NCI-H128 (cell line): ENCODE measurements at regions not wholly inside any gene's neighbourhood (a gene's known extent, or its start where the extent isn't known, plus 50 kb on each side); places are given as distances from the start of the nearest gene placed in this dataset.

ENCODE experiments used
- DNase-seq: peaks from one replicate; lab custom pipeline; 2025; ENCODE audit not compliant: unreplicated experiment; lab: John Stamatoyannopoulos, UW

DNA sequence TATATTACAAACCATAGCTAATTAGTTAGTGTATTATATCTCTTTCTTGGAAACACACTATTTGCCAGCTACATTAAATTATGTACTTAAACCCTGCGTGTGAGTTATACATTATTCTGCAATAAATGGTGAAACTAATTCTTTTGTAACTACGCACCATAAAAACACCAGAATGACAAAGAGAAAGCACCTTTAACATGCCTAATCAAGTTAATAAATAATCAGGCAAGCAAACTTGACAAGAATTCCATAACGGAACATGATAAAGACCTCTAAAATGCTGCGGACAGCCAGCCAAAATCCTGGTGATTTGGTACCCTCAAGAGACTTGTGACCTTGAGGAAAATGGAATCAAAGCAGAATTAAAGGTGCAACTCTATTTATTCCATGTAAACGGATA is 375.3 kb upstream of the KITLG start:
- no peak for DNase-seq

DNA sequence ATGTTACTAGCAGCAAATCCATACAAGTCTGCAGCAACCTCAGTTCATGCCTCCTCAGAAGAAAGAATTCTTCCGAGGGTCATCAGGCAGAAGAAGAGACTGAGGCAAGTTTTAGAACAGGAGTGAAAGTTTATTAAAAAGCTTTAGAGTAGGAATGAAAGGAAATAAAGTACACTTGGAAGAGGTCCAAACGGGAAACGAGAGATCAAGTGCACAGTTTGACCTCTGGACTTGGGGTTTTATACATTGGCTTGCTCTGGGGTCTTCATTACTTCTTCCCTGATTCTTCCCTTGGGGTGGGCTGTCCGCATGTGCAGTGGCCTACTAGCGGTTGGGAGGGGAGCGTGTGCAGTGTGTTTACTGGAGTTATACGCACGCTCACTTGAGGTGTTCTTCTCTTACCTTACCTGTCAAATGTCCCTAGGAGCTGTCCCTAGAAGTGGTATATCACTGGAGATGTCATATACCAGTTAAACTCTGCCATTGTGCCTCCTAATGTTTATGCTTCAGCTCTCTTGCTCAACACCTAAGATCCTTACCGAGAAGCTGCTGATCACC is 372.8 kb upstream of the KITLG start:
- no peak for DNase-seq

- no peak for DNase-seq
Measured at GRCh38 chr12:88952562-88952942, 372.3 kb upstream of the KITLG start.

DNA sequence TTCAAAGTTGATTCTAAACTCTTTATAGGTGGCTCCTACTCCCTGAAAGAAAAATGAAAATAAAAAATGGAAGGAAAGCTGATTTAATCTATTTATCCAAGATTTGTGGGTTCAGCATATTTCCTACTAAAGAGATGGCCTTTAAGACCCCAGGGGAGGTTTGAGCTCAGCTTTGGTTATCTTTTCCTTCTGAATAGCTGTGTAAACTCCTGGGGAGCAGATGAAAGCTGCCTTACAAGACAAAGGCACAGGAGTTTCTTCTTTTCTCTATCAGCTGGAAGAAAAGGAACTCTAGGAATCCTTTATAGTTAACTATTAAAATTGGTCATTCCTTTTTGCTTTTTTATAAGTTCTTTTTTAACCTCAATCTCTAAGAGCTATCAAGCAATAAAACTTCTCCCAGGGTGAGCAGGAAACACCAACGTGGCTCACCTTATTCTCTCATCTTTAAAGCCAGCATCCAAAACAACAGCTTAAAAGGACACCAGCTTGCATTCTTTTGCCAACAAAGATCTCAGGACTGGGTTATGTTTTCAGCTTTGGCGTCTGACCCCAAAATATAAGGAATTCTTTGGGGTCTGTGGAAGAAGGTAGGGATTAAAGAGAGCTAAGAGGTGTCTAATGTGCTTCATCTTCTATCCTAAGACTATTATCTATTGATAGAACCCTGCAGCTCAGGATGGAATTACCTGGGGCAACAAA is 371.7 kb upstream of the KITLG start:
- DNase-seq = no peak

DNA sequence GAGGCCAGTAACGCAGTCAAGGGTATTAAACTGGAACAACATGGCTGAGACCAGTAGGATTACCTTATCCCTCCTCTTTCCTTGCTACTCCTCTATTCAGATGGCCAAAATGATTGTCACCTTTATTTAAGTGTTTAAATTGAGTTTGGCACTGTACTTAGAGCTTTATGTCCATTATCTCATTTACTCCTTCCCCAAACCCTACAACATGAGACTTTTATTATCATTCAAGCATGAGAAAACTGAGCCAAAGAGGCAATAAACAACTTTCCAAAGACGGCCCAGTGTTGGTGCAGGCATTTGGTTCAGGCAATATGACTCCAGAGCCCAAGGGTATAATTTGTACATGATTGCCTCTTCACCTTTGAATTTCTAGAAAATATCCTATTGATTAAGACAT is 370.9 kb upstream of the KITLG start:
- DNase-seq = no peak

- no peak for DNase-seq
Measured at GRCh38 chr12:88947486-88948043, 367.3 kb upstream of the KITLG start.

DNA sequence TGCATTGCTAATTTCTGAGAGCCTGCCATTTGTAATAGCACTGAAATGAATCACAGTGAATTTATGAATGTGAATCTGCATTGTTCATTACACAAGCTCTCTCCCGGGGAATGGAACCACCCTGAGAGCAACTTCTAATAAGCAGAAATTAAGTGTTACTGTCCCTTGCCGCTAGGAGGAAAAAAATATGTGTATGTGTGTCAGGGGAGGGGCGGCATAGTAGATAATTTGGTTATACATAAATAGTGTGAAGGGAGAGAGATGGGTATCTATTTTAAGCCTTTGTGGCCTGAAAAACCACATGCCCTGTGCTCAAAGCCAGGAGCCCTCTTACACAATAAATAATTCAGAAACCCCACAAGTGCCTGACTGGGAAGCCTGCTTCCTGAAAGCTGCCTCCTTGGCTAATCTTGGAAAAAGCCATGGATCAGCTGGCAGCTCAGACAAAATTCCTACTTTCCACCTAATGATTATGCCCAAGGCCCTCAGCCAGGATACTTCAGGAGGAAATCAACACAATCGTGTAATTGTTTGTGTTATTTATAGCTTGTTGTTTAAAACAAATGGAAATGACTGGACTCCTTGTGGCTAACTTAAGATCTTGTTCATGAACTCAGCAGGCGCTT is 366.2 kb upstream of the KITLG start:
- DNase-seq = no peak

DNA sequence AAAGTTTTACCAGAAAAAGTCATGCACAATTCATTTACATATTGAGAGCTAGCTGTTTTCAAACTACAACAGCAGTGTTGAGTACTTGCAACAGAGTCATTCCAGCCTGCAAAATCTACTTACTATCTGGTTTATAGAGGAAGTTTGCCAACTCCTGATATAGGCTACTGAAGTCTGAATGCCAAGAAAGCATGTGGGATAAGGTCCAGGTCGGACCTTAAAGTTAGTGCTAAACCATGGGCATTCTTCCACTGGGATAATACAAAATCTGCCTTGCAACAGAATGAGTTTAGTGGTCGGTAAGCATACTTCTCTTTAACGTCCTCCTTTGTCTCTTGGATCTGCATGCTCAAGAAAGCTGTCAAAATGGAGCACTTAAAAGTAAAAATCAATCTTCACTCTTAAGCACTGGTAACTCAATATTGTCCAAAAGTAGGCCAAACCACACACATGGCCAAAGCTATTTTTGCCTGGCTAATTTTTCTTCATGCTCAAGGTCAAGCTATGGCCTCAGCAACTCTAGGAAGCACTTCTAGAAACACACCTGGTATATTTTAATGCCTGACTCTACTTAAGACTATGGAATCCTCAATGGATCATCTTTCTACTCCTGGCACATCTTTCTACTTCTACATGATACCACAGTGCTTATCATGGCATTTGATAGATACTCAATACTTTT is 364.9 kb upstream of the KITLG start:
- no peak for DNase-seq

DNA sequence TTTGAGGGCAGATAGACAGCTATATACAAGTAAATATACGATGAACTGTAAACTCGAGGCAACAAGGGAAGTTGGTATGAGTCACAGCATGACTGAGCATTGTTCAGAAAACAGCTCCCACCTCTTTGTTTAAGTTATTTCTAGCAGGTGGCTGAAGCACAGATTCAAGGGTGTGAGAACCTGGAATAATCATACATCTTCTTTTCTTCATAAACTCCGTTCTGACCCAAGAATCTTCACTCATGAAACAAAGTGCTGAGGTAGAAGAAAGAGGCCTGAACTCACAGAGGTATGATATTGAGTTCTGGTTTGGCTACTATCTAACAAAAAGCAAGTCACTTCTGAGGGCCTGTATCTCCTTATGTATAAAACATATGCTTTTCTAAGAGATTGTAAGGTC is 364.1 kb upstream of the KITLG start:
- no peak for DNase-seq

- DNase-seq = no peak
Measured at GRCh38 chr12:88940854-88941253, 360.6 kb upstream of the KITLG start.

- no peak for DNase-seq
Measured at GRCh38 chr12:88935856-88936255, 355.6 kb upstream of the KITLG start.

GRCh38 chr12:88934163-88934747 is 354.0 kb upstream of the KITLG start:
- DNase-seq = no peak

GRCh38 chr12:88932457-88932856 is 352.2 kb upstream of the KITLG start:
- DNase-seq = no peak

GRCh38 chr12:88931598-88931997 is 351.3 kb upstream of the KITLG start:
- DNase-seq = no peak

- no peak for DNase-seq
Measured at GRCh38 chr12:88925454-88925853, 345.2 kb upstream of the KITLG start.

DNA sequence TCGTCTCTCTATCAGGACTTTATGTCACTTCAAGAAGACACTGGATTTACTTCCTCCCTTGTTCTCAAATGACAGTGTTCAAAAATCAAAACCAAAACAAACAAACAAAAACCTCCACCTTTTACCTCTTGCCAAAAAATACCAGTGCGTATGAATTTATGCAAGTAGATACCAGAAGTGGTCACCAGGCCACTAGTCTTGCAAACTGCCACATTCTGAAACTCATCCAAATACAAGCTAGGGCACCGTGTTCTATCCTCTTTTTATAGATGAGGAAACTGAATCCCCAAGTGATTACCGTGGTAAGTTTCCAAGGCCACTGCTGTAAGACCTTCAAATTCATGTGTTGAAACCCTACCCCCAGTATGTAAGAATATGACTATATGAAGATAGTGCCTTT is 343.9 kb upstream of the KITLG start:
- no peak for DNase-seq

DNA sequence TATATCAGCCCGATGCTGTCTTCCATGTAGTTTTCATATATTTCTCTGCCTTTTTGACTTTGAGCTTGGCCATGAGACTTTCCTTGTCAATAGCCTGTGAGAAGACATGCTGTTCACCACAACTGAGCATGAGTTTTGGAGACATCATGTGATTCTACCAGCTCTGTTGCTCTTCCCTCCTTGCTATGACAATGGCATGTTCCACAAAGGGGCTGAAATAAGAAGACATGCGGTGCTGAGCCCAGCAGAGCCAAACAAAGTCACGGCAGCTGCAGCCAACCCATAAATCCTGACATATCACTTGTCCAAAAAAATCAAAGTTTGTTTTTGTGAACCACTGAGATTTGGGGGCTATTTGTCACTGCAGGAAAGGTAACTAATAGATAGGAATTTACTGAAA is 343.4 kb upstream of the KITLG start:
- DNase-seq = no peak

GRCh38 chr12:88922816-88923215 is 342.5 kb upstream of the KITLG start:
- DNase-seq = no peak

GRCh38 chr12:88921890-88922532 is 341.7 kb upstream of the KITLG start:
- DNase-seq = no peak

DNA sequence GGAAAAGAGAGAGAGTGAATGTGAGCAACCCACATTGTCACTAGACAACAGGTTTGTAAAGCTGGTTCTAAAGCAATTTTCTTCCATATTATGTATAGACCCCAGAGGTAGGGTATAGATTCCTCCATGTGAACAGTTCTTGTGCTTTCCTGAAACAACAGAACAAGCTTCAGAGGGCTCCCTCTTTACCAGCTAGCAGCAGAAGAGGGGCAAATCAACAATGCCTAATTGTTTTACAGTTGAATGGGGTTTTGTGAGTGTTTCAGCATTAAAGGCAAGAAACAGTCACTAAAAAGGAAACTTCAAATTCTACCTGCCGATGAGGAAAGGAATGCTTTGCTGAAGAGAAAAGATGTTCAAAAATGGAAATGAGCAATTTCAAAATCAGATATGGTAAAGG is 341.2 kb upstream of the KITLG start:
- DNase-seq = no peak

DNA sequence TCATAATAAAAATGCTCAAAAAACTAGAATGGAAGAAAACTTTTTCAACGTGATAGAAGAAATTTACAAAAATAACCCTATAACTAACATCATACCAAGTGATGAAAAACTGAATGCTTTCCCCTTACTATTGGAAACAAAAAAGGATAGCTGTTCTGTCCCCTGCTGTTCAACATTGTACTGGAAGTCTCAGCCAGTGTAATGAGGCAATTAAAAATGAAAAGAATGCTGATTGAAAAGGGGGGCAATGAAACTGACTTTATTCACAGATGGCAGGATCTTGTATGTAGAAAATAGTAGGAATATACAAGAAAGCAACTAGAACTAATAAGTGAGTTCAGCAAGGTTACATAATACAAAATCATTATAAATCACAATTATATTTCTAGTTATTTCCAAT is 337.9 kb upstream of the KITLG start:
- DNase-seq = no peak
